GM23338 (cell line): ENCODE measurements at regions not wholly inside any gene's neighbourhood (a gene's known extent, or its start where the extent isn't known, plus 50 kb on each side); places are given as distances from the start of the nearest gene placed in this dataset.

Source experiments
- ATAC-seq: fragments of 200-7000 bp; cut with Tn5 transposase; 3 replicates; pipeline ENCODE4 v1.9.1; 2020
- DNase-seq: peaks from one replicate; pipeline ENCODE4 v3.0.0-alpha.2; 2015; ENCODE audit warnings: low spot score
- H2AFZ ChIP-seq: fragments of 200-600 bp; sonication (generic); 2 replicates; pipeline ENCODE4 v1.8.0; 2016; ENCODE audit warnings: antibody characterized with exemption, mild to moderate bottlenecking, moderate library complexity
- H3F3A ChIP-seq: fragments of 200-600 bp; sonication (generic); replicated peaks from 2 replicates; pipeline ENCODE4 v1.8.0; 2017; ENCODE audit warnings: antibody characterized with exemption, mixed run types, low read depth
- H3K27ac ChIP-seq: fragments of 200-600 bp; sonication (generic); 2 replicates; pipeline ENCODE4 v1.6.1; 2016; ENCODE audit warnings: low read depth
- H3K27me3 ChIP-seq: fragments of 200-600 bp; sonication (generic); 2 replicates; pipeline ENCODE4 v1.8.0; 2016; ENCODE audit warnings: mild to moderate bottlenecking, mixed run types, moderate library complexity; ENCODE audit not compliant: insufficient read depth
- H3K36me3 ChIP-seq: fragments of 200-600 bp; sonication (generic); 2 replicates; pipeline ENCODE4 v1.8.0; 2016; ENCODE audit warnings: mild to moderate bottlenecking; ENCODE audit not compliant: insufficient read depth
- H3K4me1 ChIP-seq: fragments of 200-600 bp; sonication (generic); 2 replicates; pipeline ENCODE4 v1.8.0; 2016; ENCODE audit warnings: mild to moderate bottlenecking, moderate library complexity; ENCODE audit not compliant: insufficient read depth
- H3K4me2 ChIP-seq: fragments of 200-600 bp; sonication (generic); 2 replicates; pipeline ENCODE4 v1.7.1; 2017; ENCODE audit warnings: mixed run types
- H3K4me3 ChIP-seq: fragments of 200-600 bp; sonication (generic); 2 replicates; pipeline ENCODE4 v1.6.1; 2016; ENCODE audit warnings: mixed run types
- H3K79me2 ChIP-seq: fragments of 200-600 bp; sonication (generic); replicated peaks from 2 replicates; pipeline ENCODE4 v1.8.0; 2017; ENCODE audit warnings: mild to moderate bottlenecking; ENCODE audit not compliant: insufficient read depth
- H3K9me2 ChIP-seq: fragments of 200-600 bp; sonication (generic); 2 replicates; pipeline ENCODE4 v1.8.0; 2017; ENCODE audit not compliant: insufficient read depth
- H4K20me1 ChIP-seq: fragments of 200-600 bp; sonication (generic); replicated peaks from 2 replicates; pipeline ENCODE4 v1.8.0; 2017; ENCODE audit warnings: mild to moderate bottlenecking; ENCODE audit not compliant: insufficient read depth
- H3K27ac Mint-ChIP-seq: 2 replicates; pipeline ENCODE4 v1.8.0; 2020; ENCODE audit warnings: inconsistent platforms, mild to moderate bottlenecking, moderate library complexity, mixed read lengths
- H3K27me3 Mint-ChIP-seq: 3 replicates; pipeline ENCODE4 v1.8.0; 2022; ENCODE audit warnings: low read depth, mild to moderate bottlenecking, moderate library complexity, mixed read lengths, inconsistent platforms; ENCODE audit not compliant: insufficient read depth, poor library complexity
- H3K36me3 Mint-ChIP-seq: 3 replicates; pipeline ENCODE4 v1.8.0; 2021; ENCODE audit warnings: low read depth, mild to moderate bottlenecking, inconsistent platforms, moderate library complexity, mixed read lengths
- H3K4me1 Mint-ChIP-seq: 3 replicates; pipeline ENCODE4 v1.8.0; 2020; ENCODE audit warnings: mild to moderate bottlenecking, inconsistent platforms, mixed read lengths
- H3K4me3 Mint-ChIP-seq: 3 replicates; pipeline ENCODE4 v1.8.0; 2021; ENCODE audit warnings: moderate library complexity, mild to moderate bottlenecking, inconsistent platforms, mixed read lengths
- H3K9me3 Mint-ChIP-seq: 3 replicates; pipeline ENCODE4 v1.8.0; 2020; ENCODE audit warnings: moderate library complexity, mild to moderate bottlenecking, inconsistent platforms, mixed read lengths
- CREB1 ChIP-seq: fragments of 250-450 bp; sonication (Bioruptor Pico); IDR thresholded peaks from 2 replicates; pipeline ENCODE4 v1.5.0; 2020; ENCODE audit warnings: low read depth, mild to moderate bottlenecking, moderate library complexity
- ETS1 ChIP-seq: IDR thresholded peaks from 2 replicates; pipeline ENCODE4 v1.6.1; 2016; ENCODE audit warnings: antibody characterized with exemption
- EZH2 ChIP-seq: fragments of 200-600 bp; sonication (generic); IDR thresholded peaks from one replicate; pipeline ENCODE4 v1.8.0; 2017; ENCODE audit warnings: antibody characterized with exemption, mild to moderate bottlenecking, low read depth; ENCODE audit not compliant: unreplicated experiment
- EZH2phosphoT487 ChIP-seq: fragments of 200-600 bp; sonication (generic); IDR thresholded peaks from one replicate; pipeline ENCODE4 v1.8.1; 2018; ENCODE audit warnings: antibody characterized with exemption; ENCODE audit not compliant: unreplicated experiment
- JUNB ChIP-seq: IDR thresholded peaks from one replicate; pipeline ENCODE4 v1.6.1; 2016; ENCODE audit warnings: antibody characterized with exemption; ENCODE audit not compliant: unreplicated experiment
- NANOG ChIP-seq: IDR thresholded peaks from 2 replicates; pipeline ENCODE4 v1.6.1; 2016; ENCODE audit warnings: antibody characterized with exemption, borderline replicate concordance
- POLR2AphosphoS5 ChIP-seq: IDR thresholded peaks from 2 replicates; pipeline ENCODE4 v1.6.1; 2016; ENCODE audit warnings: antibody characterized with exemption, low read depth
- REST ChIP-seq: IDR thresholded peaks from one replicate; pipeline ENCODE4 v1.6.1; 2018; ENCODE audit warnings: antibody characterized with exemption; ENCODE audit not compliant: unreplicated experiment
- STAT1 ChIP-seq: IDR thresholded peaks from one replicate; pipeline ENCODE4 v1.6.1; 2016; ENCODE audit warnings: antibody characterized with exemption; ENCODE audit not compliant: unreplicated experiment
- ZNF114 ChIP-seq: fragments of 250-450 bp; sonication (Bioruptor Pico); IDR thresholded peaks from 2 replicates; pipeline ENCODE4 v1.5.0; 2020; ENCODE audit warnings: mild to moderate bottlenecking, moderate library complexity
- ZNF331 ChIP-seq: fragments of 250-450 bp; sonication (Bioruptor Pico); IDR thresholded peaks from 2 replicates; pipeline ENCODE4 v1.5.0; 2020; ENCODE audit warnings: low read depth, mild to moderate bottlenecking, moderate library complexity
- TF ChIP-seq, protein P1 (sequence below), 2 experiments: fragments of 200-600 bp in 1 of 2; sonication (generic) in 1 of 2; conservative IDR thresholded peaks; 2 replicates each; pipeline versions ENCODE4 v1.5.1 to v1.6.1; 2016 to 2017; ENCODE audit warnings: antibody characterized with exemption in 2 of 2, low read depth in 2 of 2, mild to moderate bottlenecking in 2 of 2, moderate library complexity in 1 of 2

GRCh38 chr14:34063470-34064164 lies 112.7 kb upstream of the EGLN3 start:
- peaks cover 4% of the 10 kb centered on the region for H3K4me1 Mint-ChIP-seq
- Histone ChIP-seq H3K4me2 (no peak overlapping the region), H3K27me3 (peaks cover 25% of the 10 kb centered on the region), H3K4me1 (peaks cover 11% of the 10 kb centered on the region), H3K36me3 (no peaks in the 10 kb centered on the region), H3K79me2 (no peaks in the 10 kb centered on the region), H3F3A (no peaks in the 10 kb centered on the region; the same call in 1 of the 2 replicates), H2AFZ (no peak overlapping the region), H3K9me2 (no peaks in the 10 kb centered on the region), H3K4me3 (no peak overlapping the region), H4K20me1 (no peaks in the 10 kb centered on the region), H3K27ac (no peak overlapping the region)
- no peaks in the 10 kb centered on the region for H3K9me3 Mint-ChIP-seq
- H3K4me3 Mint-ChIP-seq = no peak overlapping the region
- ATAC-seq (no peak), DNase-seq (no peak)
- TF ChIP-seq JUNB (no peak), ZNF331 (no peak), ETS1 (no peak), EZH2 (no peak), EZH2phosphoT487 (no peak), ZNF114 (CRISPR knock-in tag) (no peak), STAT1 (no peak), POLR2AphosphoS5 (no peak)
- TF ChIP-seq, protein P1, sequence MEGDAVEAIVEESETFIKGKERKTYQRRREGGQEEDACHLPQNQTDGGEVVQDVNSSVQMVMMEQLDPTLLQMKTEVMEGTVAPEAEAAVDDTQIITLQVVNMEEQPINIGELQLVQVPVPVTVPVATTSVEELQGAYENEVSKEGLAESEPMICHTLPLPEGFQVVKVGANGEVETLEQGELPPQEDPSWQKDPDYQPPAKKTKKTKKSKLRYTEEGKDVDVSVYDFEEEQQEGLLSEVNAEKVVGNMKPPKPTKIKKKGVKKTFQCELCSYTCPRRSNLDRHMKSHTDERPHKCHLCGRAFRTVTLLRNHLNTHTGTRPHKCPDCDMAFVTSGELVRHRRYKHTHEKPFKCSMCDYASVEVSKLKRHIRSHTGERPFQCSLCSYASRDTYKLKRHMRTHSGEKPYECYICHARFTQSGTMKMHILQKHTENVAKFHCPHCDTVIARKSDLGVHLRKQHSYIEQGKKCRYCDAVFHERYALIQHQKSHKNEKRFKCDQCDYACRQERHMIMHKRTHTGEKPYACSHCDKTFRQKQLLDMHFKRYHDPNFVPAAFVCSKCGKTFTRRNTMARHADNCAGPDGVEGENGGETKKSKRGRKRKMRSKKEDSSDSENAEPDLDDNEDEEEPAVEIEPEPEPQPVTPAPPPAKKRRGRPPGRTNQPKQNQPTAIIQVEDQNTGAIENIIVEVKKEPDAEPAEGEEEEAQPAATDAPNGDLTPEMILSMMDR (conservative IDR thresholded peaks at IDR 0.05; ENCODE audit: low read depth in 2 of 2) = no peak
- peaks cover 12% of the 10 kb centered on the region for H3K27me3 Mint-ChIP-seq
- H3K36me3 Mint-ChIP-seq = no peaks in the 10 kb centered on the region
- no peak overlapping the region for H3K27ac Mint-ChIP-seq

DNA sequence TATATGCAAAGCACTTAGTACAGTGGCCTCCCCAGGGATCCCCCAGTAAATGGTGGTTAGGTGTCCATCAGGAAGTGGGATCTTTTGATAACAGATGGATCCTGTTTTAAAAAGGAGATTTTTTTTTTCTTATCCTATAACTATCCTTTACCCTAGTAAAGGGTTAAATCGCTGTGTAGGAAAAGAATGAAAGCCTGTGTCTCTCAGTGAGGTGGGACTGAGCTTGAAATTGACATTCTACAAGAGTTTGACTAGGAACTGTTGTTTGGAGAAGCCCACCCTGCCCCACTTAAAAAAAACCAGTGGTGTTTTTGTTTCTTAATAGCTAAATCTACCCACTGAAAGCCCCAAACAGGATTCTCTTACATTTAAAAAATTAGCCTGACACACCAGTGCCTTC lies 112.2 kb upstream of the EGLN3 start:
- Mint-ChIP-seq H3K4me3 (no peak overlapping the region), H3K27me3 (peaks cover 12% of the 10 kb centered on the region), H3K27ac (no peak overlapping the region), H3K9me3 (no peaks in the 10 kb centered on the region), H3K4me1 (peaks cover 4% of the 10 kb centered on the region), H3K36me3 (no peaks in the 10 kb centered on the region)
- DNase-seq (no peak), ATAC-seq (no peak)
- Histone ChIP-seq H3K9me2 (no peaks in the 10 kb centered on the region), H3K4me1 (peaks cover 11% of the 10 kb centered on the region), H2AFZ (no peak overlapping the region), H3K4me2 (no peak overlapping the region), H3F3A (no peaks in the 10 kb centered on the region; the same call in 1 of the 2 replicates), H3K4me3 (no peak overlapping the region), H3K36me3 (no peaks in the 10 kb centered on the region), H3K27ac (no peak overlapping the region), H4K20me1 (no peaks in the 10 kb centered on the region), H3K79me2 (no peaks in the 10 kb centered on the region), H3K27me3 (peaks cover 31% of the 10 kb centered on the region)
- TF ChIP-seq NANOG = no peak
- TF ChIP-seq, protein P1 (conservative IDR thresholded peaks at IDR 0.05; ENCODE audit: low read depth in 2 of 2) = no peak
- TF ChIP-seq EZH2 = no peak
- TF ChIP-seq ZNF331 = no peak
- no peak for TF ChIP-seq STAT1
- TF ChIP-seq REST = no peak
- TF ChIP-seq CREB1 (CRISPR knock-in tag) = no peak
- no peak for TF ChIP-seq POLR2AphosphoS5
- TF ChIP-seq ETS1 = no peak
